Right forelimb (tissue), 1 donor: ENCODE measurements at regions not wholly inside any gene's neighbourhood (a gene's known extent, or its start where the extent isn't known, plus 50 kb on each side); places are given as distances from the start of the nearest gene placed in this dataset.

Experiments
- DNase-seq: peaks from one replicate; pipeline ENCODE4 v3.0.0-alpha.2; 2018

GRCh38 chr2:118658596-118659198, 188.8 kb downstream of the EN1 start:
- no peak for DNase-seq

DNA sequence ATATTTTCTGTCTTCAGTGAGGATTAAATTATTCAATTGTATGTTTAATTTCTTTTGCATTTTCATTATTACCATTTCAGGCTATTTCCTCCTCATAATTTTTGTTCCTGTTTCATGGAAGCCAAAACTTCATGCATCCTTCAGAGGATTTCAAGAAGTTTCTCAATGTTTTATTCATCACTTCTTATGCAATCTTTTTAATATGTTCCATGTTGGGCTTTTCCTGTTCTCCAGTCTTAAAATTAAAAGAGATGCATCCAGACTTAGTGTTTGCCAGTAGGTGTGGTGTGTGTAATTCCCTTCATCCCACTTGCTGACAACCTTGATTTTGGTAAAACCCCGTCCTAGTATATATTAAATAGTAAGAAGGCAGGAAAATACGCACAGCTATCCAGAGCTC, 190.0 kb downstream of the EN1 start:
- no peak for DNase-seq

DNA sequence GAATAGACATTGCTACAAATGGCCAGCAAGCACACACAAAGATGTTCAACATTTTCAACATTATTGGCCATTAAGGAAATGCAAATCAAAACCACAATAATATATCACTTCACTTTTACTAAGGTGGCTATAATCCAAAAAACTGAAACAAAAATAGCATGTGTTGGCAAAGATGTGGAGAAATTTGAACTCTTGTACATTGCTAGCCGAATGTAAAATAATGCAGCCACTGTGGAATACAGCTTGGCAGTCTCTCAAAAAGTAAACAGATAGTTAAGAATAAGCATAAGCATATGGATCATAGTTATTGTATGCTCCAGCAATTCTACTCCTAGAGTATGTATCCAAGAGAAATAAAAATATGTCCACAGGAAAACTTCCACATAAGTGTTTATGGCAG, 192.5 kb downstream of the EN1 start:
- no peak for DNase-seq

DNA sequence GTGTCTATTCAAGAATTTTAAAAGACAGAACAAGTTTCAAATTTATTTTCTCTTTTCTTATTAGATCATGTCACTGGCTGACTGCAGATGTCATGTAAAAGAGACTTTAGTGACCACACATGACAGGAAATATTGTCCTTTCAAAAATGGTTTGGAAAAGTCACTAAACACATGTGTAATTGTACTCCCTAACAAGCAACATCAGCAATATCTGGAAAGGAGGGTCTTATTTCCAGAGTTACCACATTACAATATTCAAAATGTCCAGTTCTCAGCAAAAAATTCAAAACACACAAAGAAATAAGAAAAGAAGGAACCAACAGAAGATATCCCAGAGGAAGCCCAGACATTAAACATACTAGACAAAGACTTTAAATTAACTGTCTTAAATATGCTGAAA, 197.1 kb downstream of the EN1 start:
- DNase-seq: no peak

DNA sequence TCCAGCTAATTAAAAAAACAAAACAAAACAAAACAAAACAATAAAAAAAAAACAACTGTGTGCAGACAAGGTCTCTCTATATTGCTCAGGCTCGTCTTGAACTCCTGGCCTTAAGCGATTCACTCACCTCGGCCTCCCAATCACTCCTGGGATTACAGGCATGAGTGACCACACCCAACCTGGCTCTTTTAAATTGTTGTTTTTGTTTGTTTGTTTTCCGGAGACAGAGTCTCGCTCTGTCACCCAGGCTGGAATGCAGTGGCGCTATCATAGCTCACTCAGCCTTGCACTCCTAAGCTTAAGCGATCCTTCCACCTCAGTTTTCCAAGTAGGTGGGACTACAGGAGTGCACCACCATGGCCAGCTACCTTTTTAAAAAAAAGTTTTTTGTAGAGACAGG, 201.6 kb downstream of the EN1 start:
- DNase-seq: no peak

GRCh38 chr2:118644190-118644589, 203.3 kb downstream of the EN1 start:
- DNase-seq: no peak

- DNase-seq: no peak
Observed at GRCh38 chr2:118643294-118643693, 204.2 kb downstream of the EN1 start.

GRCh38 chr2:118642501-118642900, 204.9 kb downstream of the EN1 start:
- DNase-seq: no peak

GRCh38 chr2:118641711-118642110, 205.7 kb downstream of the EN1 start:
- DNase-seq: no peak

GRCh38 chr2:118639371-118639770, 208.1 kb downstream of the EN1 start:
- DNase-seq: no peak

DNA sequence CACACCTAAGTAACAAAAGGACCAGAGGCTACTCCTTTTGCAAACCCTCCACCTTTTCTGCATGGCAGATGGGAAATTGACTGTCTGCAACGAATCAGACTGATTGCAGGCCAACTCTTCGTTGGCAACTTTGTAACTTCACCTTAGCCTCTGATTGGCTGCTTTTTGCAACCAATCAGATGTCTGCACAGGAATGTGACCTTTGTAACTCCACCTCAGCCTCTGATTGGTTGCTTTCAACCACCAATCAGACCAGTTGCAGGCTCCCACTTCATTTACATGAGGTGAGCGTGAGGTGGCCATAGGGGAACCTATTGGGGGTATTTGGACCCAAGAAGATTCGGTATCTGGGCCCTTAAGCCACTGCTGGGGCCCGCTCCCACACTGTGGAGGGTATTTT, 209.0 kb downstream of the EN1 start:
- no peak for DNase-seq

DNA sequence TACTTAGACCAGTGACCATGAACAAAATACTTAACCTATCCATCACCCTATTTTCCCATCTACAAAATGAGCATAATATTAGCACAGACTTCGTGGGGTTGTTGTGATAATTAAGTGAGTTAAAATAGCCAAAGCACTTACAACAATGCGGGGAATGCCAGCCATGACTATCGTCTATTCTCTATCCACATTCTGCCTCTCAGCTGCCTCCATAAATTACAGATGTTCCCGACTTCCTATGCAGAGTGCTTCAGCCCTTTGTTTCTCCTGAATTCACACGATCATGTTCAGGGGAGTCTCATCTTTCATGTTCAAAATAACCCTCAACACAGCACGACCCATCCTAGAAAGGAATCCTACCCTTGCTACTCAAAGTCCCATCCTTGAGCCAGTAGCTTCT, 211.6 kb downstream of the EN1 start:
- no peak for DNase-seq

- DNase-seq: no peak
Observed at GRCh38 chr2:118634876-118635275, 212.6 kb downstream of the EN1 start.

- no peak for DNase-seq
Observed at GRCh38 chr2:118633371-118634018, 214.0 kb downstream of the EN1 start.

- DNase-seq: no peak
Observed at GRCh38 chr2:118632921-118633320, 214.5 kb downstream of the EN1 start.

- no peak for DNase-seq
Observed at GRCh38 chr2:118627156-118627555, 220.3 kb downstream of the EN1 start.

DNA sequence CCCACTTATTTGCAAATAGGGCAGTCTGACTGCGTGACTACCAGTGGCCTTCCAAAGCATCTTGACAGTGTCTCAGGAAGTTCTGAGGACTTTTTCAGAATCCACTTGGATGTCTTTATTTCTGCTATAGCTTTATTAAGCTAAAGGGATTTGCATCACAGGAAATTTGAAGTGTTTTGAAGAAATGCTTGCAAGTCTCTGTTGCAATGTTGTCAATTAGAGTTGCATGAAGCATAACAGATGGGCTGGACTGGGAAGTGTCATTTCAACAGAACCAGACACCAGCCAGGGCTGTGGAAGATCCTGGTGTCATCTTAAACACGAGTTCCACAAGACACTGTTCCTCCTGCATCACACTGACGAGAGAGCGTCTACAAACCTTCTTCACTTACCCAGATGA, 224.5 kb downstream of the EN1 start:
- no peak for DNase-seq

GRCh38 chr2:118622108-118622507, 225.3 kb downstream of the EN1 start:
- DNase-seq: no peak

DNA sequence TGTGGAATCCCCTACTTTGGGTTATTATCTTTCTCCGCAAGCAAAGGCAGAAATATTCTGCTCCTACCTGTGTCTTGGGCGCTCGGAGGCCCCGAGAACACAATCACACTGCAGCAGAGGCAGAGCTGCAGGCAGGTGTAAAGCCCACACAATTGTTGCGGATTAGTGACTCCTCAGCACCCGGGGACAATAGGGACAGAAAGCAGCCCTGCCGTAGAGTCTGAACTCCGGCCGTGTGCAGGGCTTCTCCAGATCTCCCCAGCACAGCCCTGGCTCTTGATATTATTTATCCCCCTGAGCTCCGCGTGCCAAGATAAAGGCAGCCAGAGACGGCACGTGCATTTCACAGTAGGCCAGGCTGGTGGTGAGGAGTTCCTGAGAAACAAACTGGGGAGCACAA, 229.2 kb downstream of the EN1 start:
- DNase-seq: no peak

DNA sequence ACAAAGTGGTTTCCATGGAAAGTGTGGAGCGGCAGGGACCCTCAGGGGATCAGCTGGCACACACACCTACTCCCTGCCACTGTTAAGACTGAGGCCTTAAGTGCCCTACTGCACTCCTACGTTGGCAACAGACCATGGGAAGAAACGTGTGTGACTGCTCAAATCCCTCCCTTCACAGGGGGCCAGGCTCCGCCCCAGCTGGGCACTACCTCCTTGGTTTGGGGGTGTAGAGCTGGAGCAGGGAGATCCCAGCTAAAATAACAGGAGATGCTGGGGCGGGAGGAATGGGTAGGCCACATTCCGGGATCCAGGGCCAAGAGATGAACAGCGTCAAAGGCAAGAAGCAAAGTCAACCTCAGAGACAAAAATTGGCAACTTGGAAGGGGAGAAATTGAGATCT, 231.0 kb downstream of the EN1 start:
- DNase-seq: no peak

DNA sequence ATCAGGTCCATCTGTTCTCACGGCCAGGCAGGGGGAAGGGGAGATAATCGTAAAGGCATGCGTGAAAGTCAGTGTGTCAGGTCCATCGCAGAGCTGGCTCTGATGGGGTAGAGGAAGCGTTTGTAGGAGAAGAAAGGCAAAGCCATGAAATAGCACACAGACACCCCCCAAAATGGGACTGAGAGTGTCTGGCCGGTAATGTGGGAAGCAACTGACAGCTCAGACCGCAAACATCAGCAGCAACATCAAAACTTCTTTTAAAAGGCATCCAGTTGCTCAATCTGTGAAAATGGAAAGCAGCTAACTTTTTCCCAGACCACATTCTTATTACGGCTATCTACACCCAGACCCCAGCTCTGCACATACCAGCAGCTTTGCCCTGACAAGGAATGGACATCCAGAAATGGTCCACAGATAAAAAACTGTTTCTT, 232.6 kb downstream of the EN1 start:
- DNase-seq: no peak

- DNase-seq: no peak
Observed at GRCh38 chr2:118613737-118614136, 233.7 kb downstream of the EN1 start.

DNA sequence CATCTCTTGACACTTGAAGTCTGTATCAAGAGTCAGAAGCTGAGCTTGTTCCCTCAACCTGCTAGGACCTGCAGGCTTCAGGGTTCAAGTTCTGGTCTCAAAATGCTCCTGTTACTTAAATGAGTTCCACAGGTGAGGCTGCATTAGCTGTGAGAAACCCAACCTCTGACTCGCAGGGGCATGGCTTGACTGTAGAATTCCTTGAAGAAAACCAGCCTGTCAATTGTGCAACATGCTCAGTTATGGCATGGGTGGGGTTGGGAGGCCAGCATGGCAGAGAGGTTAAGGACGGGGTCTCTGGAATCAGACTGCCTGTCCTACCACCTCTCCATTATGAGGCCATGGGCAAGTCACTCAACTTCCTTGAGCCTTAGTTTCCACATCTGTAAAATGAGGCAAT, 235.8 kb downstream of the EN1 start:
- DNase-seq: no peak

- no peak for DNase-seq
Observed at GRCh38 chr2:118609138-118609537, 238.3 kb downstream of the EN1 start.

- DNase-seq: no peak
Observed at GRCh38 chr2:118607641-118608040, 239.8 kb downstream of the EN1 start.
